Tongue (tissue), 1 donor: ENCODE measurements at regions not wholly inside any gene's neighbourhood (a gene's known extent, or its start where the extent isn't known, plus 50 kb on each side); places are given as distances from the start of the nearest gene placed in this dataset.

Experiments used
- DNase-seq: peaks from one replicate; pipeline ENCODE4 v3.0.0-alpha.2; 2015

- DNase-seq, result no peak
Observed at GRCh38 chr1:193657552-193657951, 471.1 kb upstream of the B3GALT2 start.

GRCh38 chr1:193656841-193657240 lies 470.4 kb upstream of the B3GALT2 start:
- DNase-seq, result no peak

- DNase-seq, result no peak
Observed at GRCh38 chr1:193654951-193655735, 468.7 kb upstream of the B3GALT2 start.

- DNase-seq, result no peak
Observed at GRCh38 chr1:193649587-193649986, 463.2 kb upstream of the B3GALT2 start.

GRCh38 chr1:193634876-193635275 lies 448.5 kb upstream of the B3GALT2 start:
- DNase-seq, result no peak

- no peak for DNase-seq
Observed at GRCh38 chr1:193634470-193634869, 448.1 kb upstream of the B3GALT2 start.

- DNase-seq, result no peak
Observed at GRCh38 chr1:193633991-193634390, 447.6 kb upstream of the B3GALT2 start.

GRCh38 chr1:193633093-193633492 lies 446.7 kb upstream of the B3GALT2 start:
- no peak for DNase-seq

- DNase-seq, result no peak
Observed at GRCh38 chr1:193631306-193631705, 444.9 kb upstream of the B3GALT2 start.

GRCh38 chr1:193629875-193630274 lies 443.5 kb upstream of the B3GALT2 start:
- DNase-seq, result peak; percentile 7

- DNase-seq, result no peak
Observed at GRCh38 chr1:193626695-193627094, 440.3 kb upstream of the B3GALT2 start.

- DNase-seq, result no peak
Observed at GRCh38 chr1:193625255-193625654, 438.8 kb upstream of the B3GALT2 start.

- no peak for DNase-seq
Observed at GRCh38 chr1:193619911-193620310, 433.5 kb upstream of the B3GALT2 start.

- DNase-seq, result no peak
Observed at GRCh38 chr1:193614817-193615216, 428.4 kb upstream of the B3GALT2 start.

- no peak for DNase-seq
Observed at GRCh38 chr1:193614275-193614674, 427.9 kb upstream of the B3GALT2 start.

GRCh38 chr1:193613041-193613440 lies 426.6 kb upstream of the B3GALT2 start:
- DNase-seq, result no peak

GRCh38 chr1:193609592-193609991 lies 423.2 kb upstream of the B3GALT2 start:
- no peak for DNase-seq

- DNase-seq, result no peak
Observed at GRCh38 chr1:193607787-193608186, 421.4 kb upstream of the B3GALT2 start.

- DNase-seq, result no peak
Observed at GRCh38 chr1:193606035-193606434, 419.6 kb upstream of the B3GALT2 start.

- DNase-seq, result no peak
Observed at GRCh38 chr1:193602705-193603104, 416.3 kb upstream of the B3GALT2 start.

GRCh38 chr1:193593147-193593885 lies 406.9 kb upstream of the B3GALT2 start:
- DNase-seq, result no peak

- no peak for DNase-seq
Observed at GRCh38 chr1:193592317-193592716, 405.9 kb upstream of the B3GALT2 start.

- no peak for DNase-seq
Observed at GRCh38 chr1:193590102-193590501, 403.7 kb upstream of the B3GALT2 start.

GRCh38 chr1:193589597-193590040 lies 403.2 kb upstream of the B3GALT2 start:
- peak; percentile 76 for DNase-seq
